NCI-H2227 (cell line): ENCODE measurements at regions not wholly inside any gene's neighbourhood (a gene's known extent, or its start where the extent isn't known, plus 50 kb on each side); places are given as distances from the start of the nearest gene placed in this dataset.
"Not testable (repeated sequence)": the region's sequence is repeated elsewhere in the genome, so short reads cannot be mapped to it uniquely, and the experiment has no call there.

Source experiments
- DNase-seq: peaks from one replicate; lab custom pipeline; 2025; ENCODE audit not compliant: unreplicated experiment; lab: John Stamatoyannopoulos, UW

DNA sequence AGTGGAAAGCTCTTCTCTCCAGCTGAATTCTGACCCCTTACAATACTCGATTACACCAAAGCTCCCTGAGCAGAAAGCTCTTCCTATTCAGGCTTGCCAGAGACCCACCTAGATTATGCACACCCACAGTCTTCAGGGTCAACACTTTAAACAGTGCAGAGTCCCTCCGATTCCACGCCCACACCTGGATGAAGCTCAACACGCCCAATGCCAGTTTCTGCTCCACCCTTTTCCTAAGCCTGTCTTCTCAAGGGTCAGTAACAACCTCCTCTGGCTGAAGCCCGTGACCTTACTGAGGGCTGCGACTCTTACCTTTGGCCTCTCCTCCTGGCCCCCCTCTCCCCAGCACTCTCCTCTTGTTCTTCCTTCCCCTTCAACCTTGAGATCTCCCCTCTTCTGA, 492.0 kb upstream of the SALL3 start:
- DNase-seq: no peak

DNA sequence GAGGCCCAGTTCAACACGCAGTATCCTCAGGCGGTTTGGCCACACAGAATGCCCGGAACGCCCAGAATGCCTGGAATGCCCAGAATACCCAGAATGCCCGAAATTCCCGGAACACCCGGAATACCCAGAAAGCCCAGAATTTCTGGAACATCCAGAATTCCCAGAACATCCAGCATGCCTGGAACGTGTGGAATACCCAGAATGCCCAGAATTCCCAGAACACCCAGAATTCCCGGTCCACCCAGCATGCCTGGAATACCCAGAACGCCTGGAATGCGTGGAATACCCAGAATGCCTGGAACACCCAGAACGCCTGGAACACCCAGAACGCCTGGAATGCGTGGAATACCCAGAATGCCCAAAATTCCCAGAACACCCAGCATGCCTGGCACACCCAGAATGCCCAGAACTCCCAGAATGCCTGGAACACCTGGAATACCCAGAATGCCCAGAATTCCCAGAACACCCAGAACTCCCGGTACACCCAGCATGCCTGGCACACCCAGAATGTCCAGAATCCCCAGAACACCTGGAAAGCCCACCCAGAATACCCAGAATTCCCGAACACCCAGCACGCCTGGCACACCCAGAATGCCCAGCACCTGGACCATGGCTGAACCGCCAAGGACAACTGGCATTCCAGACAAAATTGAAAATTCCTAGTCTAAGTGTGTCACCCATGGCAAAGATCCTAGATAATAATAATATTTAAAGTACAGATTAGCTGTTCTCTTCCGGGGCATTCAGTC, 487.4 kb upstream of the SALL3 start:
- DNase-seq: no peak

DNA sequence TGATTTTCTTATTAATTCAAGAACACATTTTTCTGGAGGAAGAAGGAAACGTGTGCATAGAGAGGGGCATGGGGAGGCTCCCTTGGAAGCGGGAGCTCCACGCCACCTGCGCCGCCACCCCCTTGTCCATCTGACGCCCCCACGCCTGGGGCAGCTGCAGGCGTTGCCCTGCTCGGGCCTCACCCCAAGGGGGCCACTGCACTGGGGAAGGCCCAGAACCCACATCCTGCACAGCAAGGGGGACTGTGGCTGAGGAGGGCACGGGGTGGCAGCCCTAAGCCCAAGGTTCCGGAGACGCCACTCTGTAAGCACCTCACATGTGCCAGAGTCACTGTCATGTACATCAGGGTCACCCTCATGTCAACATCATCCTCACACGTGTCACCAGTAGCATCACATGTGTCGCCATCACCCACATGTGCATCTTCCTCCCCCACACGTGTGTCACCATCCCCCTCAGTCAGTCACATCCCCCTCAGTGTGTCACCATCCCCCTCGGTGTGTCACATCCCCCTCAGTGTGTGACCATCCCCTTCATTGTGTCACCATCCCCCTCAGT, 486.7 kb upstream of the SALL3 start:
- no peak for DNase-seq

DNA sequence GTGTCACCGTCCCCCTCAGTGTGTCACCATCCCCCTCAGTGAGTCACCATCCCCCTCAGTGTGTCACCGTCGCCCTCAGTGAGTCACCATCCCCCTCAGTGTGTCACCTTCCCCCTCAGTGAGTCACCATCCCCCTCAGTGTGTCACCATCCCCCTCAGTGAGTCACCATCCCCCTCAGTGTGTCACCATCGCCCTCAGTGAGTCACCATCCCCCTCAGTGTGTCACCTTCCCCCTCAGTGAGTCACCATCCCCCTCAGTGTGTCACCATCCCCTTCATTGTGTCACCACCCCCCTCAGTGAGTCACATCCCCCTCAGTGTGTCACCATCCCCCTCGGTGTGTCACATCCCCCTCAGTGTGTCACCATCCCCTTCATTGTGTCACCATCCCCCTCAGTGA, 486.1 kb upstream of the SALL3 start:
- DNase-seq: not testable (repeated sequence)

DNA sequence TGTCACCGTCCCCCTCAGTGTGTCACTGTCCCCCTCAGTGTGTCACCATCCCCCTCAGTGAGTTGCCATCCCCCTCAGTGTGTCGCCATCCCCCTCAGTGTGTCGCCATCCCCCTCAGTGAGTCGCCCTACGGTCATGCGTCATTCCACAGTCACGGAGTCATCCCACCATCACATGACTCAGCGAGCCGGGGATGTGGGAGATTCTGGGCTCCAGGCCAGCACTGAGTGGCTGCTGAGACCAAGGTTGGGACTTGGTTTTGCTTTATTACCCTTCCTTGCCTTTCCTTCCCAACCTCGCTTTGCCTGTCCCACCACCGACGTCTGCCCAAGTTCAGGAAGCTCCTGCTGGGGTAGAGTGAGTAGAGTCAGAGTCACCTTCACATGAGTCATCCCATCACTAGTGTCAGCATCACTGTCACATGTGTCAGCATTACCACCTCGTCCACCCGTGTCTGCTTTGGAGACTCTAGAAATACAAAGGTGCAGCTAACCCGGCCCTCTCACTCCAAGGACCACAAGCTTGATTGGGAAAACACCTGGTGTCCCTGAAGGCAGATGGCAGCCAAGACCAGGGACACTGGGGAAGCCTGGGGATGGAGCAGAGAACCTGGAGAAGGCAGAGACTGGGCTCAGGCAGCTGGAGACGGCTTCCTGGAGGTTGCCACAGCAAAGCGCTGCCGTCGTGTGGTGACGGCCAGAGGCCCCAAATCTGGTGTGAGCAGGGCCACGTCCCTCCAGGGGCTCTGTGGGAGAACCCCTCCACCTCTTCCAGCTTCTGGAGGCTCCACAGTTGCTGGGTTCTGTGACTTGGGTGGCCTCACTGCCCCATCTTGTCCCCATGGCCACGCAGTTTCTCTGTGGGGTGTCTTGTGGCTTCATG, 485.2 kb upstream of the SALL3 start:
- no peak for DNase-seq

DNA sequence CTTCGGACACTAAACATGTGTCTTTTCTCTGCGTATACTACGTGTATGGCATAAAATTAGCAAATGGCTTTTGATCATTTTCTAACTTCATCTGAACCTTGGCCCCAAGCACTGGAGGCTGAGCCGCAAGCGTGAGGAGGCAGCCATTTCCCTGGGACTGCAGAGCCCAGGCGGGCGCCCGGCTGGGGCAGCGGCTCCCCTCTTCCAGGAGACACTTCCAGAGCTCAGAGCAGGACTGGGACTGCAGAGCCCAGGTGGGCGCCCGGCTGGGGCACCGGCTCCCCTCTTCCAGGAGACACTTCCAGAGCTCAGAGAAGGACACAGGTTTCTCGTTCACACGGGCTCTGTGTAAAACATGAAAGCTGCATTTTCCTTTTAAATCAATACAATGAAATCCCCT, 484.1 kb upstream of the SALL3 start:
- no peak for DNase-seq

DNA sequence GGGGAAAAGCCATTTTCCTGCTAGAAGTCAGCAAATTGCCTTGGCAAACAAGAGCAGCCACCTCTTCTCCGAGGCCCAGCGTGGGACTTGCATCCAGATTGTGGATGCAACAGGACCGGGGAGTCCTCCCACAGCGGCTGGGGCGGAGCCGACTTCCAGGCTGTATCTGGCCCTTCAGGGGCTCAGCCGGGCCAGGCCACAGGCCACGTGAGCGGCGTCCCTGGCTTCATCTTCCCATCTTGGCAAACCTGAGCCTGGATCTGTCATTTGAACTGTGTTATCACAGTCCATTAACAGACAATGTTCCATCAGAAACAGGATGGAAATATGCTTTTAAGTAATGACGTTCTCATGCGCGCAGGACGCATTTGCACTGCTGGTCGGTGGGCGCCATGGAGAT, 483.5 kb upstream of the SALL3 start:
- no peak for DNase-seq

DNA sequence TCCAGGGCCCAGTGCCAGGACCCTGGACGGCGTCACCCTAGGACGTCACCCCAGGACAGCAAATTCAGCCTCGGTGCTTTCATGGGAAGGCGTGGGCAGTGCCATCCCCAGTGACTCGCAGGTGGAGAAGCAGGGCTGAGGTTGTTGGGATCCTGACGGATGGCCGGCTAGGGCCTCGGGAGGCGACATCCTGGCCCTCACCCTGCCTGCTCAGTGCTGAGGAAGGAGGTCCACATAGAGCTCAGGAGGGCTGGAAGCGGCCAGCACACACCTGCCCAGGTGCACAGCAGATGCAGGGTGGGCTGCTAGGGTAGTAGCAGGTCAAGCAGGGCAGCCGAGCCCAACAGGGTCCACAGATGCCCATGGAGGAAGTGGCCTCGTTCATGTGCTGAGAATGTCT, 482.0 kb upstream of the SALL3 start:
- no peak for DNase-seq

DNA sequence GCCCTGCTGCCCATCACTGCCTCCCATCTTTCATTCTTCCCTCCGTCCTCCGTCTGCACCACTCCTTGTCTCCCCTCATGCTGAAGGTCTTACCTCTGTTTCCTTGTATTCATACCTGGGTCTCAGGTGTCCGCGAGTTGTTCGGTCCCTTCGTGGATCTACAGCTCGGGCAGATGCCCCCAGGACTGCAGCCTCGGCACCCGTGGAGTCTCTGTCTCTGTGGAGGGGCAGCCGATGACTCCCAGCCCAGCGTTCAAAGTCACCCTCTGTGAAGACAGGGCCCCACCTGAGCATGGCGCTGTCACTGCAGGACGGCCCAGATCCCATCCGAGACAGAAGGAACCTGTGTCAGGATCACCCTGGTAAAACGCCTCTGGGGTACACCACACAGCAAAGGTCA, 480.0 kb upstream of the SALL3 start:
- DNase-seq: no peak

DNA sequence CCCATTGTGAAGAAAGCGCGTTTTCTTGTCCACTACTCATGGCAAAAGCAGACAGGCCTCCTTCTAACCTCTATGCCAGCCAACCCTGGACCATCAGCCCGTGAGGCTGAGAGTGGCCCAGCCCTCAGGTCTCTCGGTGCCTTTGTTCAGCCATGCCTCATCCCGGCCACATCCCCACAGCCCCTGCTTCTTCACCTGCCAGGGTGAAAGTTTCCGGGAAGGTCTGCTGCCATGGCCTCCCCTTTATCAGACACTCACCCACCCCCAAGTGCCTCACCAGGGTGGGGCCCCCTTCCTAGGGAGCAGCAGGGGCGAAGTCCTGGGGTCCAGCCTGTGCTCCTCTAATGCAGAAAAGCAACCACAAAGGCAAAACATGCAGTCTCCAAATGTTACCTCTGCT, 478.4 kb upstream of the SALL3 start:
- DNase-seq: no peak

DNA sequence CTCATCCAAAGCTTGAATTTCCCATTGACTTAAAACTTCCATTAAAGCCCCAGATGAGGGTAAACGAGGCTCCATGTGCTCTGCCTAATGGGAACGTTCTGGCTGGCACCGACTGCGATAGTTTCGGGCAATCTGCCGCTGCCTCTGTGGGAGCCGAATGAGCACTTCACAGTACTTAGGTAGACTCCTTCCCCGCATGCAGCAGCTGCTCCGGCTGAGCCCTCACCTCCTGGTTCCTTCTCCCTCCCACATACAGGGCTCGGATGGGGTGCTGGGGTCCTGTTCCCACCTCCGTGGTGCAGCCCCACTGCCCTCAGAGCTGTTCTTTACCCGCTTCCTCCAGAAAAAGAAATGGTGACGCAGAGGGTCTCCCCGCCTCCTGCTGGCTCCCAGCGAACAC, 476.5 kb upstream of the SALL3 start:
- DNase-seq: no peak

DNA sequence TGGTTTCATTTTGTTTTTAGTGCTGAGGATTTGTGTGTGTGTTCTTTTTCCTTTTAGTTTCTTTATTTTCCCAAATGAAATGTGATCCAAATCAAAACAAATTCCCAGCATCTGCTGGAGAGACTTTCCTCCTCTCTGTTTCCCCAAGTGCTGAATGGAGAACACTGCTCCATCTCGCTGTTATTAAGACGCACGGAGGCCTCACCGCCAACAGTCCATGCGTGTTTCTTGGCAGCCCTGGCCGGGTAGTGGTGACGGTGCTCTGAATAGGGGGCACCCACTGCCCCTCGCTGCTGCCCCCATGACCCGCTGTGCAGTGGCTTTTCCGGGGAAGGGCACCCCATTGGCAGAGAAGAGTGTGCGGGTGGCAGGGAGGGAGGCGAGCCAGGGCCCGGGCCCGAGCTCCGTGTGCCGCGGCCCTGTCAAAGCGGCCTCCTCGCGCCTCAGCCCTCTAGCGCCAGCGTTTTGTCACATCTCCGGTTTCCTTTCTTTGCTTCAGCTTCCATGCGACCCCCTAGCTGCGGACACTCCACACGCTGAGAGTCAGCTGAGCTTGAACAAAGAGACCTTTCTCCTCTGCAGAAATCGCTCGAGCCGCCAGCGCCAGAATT, 473.7 kb upstream of the SALL3 start:
- no peak for DNase-seq

DNA sequence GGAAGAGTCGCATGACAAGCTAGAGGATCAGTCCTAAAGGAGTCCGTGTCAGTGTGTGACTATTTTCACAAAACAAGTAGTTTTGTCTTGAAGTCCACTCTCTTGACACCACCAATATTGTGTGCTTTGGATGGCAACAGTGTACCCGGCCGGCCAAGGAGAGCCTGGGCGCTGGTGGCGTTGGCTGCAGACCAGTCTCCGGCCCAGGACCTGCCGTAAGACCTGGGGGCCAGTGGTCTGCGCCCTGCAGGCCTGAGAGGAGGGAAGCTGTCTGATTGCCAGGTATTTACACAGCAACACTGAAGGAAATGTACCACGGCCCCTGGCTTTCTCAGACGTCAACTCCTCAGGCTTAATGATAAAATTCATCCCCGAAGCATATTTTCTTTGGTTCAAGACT, 472.4 kb upstream of the SALL3 start:
- no peak for DNase-seq

DNA sequence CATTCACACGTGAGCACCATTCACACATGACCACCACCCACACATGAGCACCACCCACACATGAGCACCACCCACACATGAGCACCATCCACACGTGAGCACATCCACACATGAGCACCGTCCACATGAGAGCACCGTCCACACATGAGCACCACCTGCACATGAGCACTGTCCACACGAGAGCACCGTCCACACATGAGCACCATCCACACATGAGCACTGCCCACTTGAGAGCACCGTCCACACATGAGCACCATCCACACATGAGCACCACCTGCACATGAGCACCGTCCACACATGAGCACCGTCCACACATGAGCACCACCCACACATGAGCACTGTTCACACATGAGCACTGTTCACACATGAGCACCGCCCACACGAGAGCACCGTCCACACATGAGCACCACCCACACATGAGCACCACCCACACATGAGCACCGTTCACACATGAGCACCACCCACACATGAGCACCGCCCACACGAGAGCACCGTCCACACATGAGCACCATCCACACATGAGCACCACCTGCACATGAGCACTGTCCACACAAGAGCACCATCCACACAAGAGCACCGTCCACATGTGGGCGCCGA, 471.3 kb upstream of the SALL3 start:
- DNase-seq: not testable (repeated sequence)

DNA sequence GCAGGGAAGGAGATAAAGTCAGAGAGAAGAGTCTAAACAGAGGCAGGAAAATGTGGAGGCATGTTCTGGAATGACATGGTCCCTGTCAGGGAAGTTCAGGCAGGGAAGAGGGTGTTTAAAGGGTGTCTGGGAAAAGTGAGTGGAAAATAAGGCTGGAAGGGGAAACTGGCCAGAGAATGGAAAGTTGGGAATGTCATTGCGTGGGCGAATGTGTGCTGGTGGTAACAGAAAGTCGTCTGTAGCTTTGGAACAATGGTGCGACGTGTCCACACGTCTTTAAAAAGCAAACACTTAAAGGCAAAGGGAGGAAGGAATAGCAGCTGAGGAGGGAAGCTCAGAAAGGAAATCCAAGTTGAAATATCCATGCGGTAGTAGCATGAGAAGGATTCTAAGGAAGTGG, 469.5 kb upstream of the SALL3 start:
- no peak for DNase-seq

DNA sequence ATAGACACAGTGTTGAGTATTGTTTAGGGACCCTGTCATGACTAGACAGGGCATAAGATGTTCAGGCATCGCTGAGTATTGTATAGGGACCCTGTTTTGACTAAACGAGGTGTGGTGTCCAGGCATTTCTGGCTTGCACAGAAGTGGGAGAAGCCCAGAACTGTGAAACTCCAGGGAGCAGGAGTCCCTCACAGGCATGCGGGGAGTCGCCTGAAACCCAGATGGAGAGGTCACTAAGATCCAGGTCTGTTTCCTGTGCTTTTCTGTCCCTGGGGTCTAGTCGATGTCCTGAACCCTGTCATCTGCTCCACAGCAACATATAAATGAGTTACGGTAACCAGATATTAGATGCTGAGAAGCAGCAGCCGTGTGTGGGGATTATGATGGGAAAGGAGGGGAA, 469.0 kb upstream of the SALL3 start:
- no peak for DNase-seq

DNA sequence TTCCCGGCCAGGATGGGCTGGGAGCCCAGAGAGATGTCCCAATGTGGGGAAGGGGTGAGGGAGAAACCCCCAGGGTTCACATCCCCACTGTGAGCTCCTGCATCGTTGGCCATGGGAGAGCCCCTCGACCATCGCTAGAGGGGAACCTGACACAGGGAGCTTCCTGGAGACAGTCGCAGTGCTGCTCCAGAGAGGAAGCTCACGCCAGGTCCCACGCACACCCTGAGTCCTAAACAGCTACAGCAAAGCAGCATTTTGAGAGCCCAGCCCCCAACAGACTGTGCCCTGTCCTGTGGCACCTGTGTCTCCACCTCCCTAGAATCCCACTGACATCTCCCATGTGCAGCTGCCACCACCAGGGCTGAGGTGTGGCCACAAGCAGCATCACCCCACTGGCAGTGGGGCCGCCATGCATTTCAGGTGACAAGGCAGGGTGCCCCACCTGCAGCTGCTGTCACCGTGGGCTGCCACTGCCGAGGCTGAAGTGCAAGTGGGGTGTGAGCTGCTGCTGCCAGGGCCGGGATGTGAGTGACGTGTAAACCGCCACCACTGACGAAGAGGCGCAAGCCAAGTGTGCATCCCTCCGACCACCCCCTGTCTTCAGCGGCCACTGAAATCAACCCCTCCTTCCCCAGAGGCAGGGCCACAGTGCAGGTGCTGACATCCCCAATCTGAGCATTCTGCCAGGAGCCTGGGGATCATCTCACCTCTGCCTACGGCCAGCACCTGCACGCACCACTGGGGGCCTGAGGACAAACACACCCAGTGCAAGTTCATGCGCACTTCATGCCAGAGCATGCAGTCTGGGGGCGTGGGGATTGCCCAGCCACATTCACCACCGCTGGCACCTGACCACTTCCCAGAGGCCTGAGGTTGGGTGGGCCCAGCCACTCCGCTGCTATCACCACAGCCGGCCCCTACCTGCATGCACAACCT, 467.7 kb upstream of the SALL3 start:
- DNase-seq: no peak

DNA sequence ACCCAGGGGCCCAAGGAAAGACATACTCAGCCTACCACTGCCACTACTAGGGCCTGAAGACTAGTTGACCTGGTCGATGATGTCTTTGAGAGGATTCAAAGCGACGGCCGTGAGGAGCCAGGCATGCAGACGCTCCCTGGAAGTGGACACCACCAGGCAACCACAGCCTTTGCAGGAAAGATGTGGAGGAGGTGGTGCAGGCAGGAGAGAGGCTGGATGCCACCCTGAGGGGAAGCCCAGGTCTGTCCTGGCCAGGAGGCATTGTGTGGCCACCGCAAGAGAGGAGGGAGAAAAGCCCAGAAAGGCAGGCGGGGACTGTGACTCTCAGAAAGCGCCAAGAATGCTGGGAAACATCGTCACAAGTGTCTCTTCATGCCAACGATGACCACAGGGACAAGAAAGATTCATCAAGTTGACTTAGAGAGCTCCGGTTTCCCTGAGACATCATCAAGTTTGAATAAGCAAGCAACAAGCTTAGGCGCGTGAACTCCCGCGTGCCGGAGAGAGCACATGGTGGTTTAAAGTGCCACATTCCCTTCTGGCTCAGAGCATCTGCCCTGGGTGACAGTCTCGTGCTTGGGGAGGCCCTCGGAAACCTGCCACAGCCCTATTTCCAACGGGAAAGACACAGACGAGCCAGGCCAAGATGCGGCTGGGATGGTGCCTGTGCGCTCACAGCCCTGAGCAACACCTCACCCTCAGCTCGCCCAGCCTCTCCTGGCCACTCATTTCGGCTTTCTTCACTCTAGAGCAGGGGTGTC, 464.5 kb upstream of the SALL3 start:
- DNase-seq: no peak

DNA sequence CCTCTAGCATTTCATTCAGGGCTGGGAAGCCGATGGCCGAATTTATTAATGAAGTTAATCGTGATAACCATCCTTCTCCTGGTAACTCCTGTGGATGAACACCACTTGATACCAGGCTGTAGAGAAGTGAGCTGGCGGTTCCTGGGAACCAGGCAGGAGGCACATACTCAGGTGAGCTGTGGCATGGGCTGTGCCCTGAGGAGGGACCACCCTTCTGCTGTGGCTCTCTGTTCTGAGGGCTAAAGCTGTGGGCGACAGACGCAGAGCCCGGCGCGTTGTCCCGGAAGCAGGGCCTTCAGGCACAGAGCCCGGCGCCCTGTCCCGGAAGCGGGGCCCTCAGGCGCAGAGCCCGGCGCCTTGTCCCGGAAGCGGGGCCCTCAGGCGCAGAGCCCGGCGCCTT, 462.3 kb upstream of the SALL3 start:
- DNase-seq: no peak

DNA sequence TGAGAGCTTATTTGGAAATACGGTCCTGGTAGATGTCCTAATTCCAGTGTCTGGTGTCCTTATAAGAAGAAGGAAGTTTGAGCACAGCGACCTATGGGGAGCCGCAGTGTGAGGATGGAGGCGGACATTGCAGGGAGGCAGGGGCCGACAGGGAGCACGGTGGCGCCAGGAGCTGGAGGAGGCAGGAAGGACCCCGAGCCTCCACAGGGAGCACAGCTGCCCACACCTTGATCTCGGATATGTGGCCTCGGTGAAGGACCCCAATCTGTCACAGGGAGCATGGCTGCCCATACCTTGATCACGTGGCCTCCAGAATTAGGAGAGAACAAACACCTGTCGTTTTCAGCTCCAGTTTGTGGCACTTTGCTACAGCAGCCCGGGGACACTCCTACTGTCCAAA, 461.6 kb upstream of the SALL3 start:
- no peak for DNase-seq
